HEK293 (cell line): ENCODE measurements at regions not wholly inside any gene's neighbourhood (a gene's known extent, or its start where the extent isn't known, plus 50 kb on each side); places are given as distances from the start of the nearest gene placed in this dataset.

Experiments used
- CTCF ChIA-PET: fragments of 350-600 bp; formaldehyde crosslinking; extraction: SDS; loops from one replicate; lab custom pipeline; 2021; ENCODE audit warnings: antibody characterized with exemption; lab: Yijun Ruan, JAX
- POLR2A ChIA-PET: fragments of 300-600 bp; formaldehyde crosslinking; extraction: SDS; loops from one replicate; lab custom pipeline; 2020; ENCODE audit warnings: antibody characterized with exemption, inconsistent platforms; lab: Yijun Ruan, JAX
- H3K27ac ChIP-seq: fragments of 200-500 bp; sonication (Bioruptor generic); 2 replicates; pipeline ENCODE4 v1.5.1; 2014; ENCODE audit warnings: low read depth, low read length, control low read depth, inconsistent platforms; ENCODE audit errors: extremely low read depth
- H3K36me3 ChIP-seq, 2 experiments: fragments of 200-500 bp in 1 of 2; sonication (Bioruptor generic) in 1 of 2; 1 replicate in 1 of 2; 2 replicates in 1 of 2; pipeline ENCODE4 v1.5.1; 2014 to 2017; ENCODE audit warnings: inconsistent platforms in 2 of 2, low read length in 2 of 2; ENCODE audit not compliant: control insufficient read depth in 2 of 2, insufficient read depth in 1 of 2
- H3K4me1 ChIP-seq: fragments of 200-500 bp; sonication (Bioruptor generic); 2 replicates; pipeline ENCODE4 v1.5.1; 2014; ENCODE audit warnings: mild to moderate bottlenecking, low read length, inconsistent platforms; ENCODE audit not compliant: control insufficient read depth, insufficient read depth
- H3K4me3 ChIP-seq: 2 replicates; pipeline ENCODE4 v1.5.1; 2011; ENCODE audit warnings: low read depth, mild to moderate bottlenecking, control low read depth, low read length, moderate library complexity
- H3K9me3 ChIP-seq: fragments of 200-500 bp; sonication (Bioruptor generic); 2 replicates; pipeline ENCODE4 v1.5.1; 2014; ENCODE audit warnings: low read depth, low read length, inconsistent platforms; ENCODE audit not compliant: control insufficient read depth, insufficient read depth
- BCL11A ChIP-seq: fragments of 450-650 bp; formaldehyde crosslinking; IDR thresholded peaks from 2 replicates; pipeline ENCODE4 v1.5.1; 2016; ENCODE audit warnings: low read depth, missing biosample characterization, missing genetic modification characterization
- PBX3 ChIP-seq: sonication (generic); formaldehyde crosslinking; IDR thresholded peaks from 2 replicates; pipeline ENCODE4 v1.8.1; 2022; ENCODE audit warnings: mild to moderate bottlenecking, moderate library complexity, missing genetic modification reagents
- SP3 ChIP-seq: fragments of 450-650 bp; formaldehyde crosslinking; IDR thresholded peaks from 2 replicates; pipeline ENCODE4 v1.5.1; 2016; ENCODE audit warnings: missing biosample characterization, missing genetic modification characterization
- TSHZ1 ChIP-seq: fragments of 450-650 bp; formaldehyde crosslinking; IDR thresholded peaks from 2 replicates; pipeline ENCODE4 v1.5.1; 2016; ENCODE audit warnings: missing biosample characterization, missing genetic modification characterization, borderline replicate concordance
- YY2 ChIP-seq: fragments of 450-650 bp; formaldehyde crosslinking; IDR thresholded peaks from 2 replicates; pipeline ENCODE4 v1.5.1; 2016; ENCODE audit warnings: missing biosample characterization, missing genetic modification characterization
- ZBTB1 ChIP-seq: fragments of 450-650 bp; formaldehyde crosslinking; IDR thresholded peaks from 2 replicates; pipeline ENCODE4 v1.5.1; 2016; ENCODE audit warnings: missing biosample characterization, missing genetic modification characterization
- ZBTB10 ChIP-seq: fragments of 450-650 bp; formaldehyde crosslinking; IDR thresholded peaks from 2 replicates; pipeline ENCODE4 v1.5.1; 2016; ENCODE audit warnings: missing biosample characterization, missing genetic modification characterization
- ZBTB8A ChIP-seq: fragments of 450-650 bp; formaldehyde crosslinking; IDR thresholded peaks from 2 replicates; pipeline ENCODE4 v1.5.1; 2016; ENCODE audit warnings: missing biosample characterization, missing genetic modification characterization
- ZNF155 ChIP-seq: fragments of 450-650 bp; formaldehyde crosslinking; IDR thresholded peaks from 2 replicates; pipeline ENCODE4 v1.5.1; 2016; ENCODE audit warnings: missing biosample characterization, missing genetic modification characterization
- ZNF266 ChIP-seq: fragments of 450-650 bp; formaldehyde crosslinking; IDR thresholded peaks from 2 replicates; pipeline ENCODE4 v1.5.1; 2016; ENCODE audit warnings: missing biosample characterization, missing genetic modification characterization, low read depth
- ZNF335 ChIP-seq: fragments of 450-650 bp; formaldehyde crosslinking; conservative IDR thresholded peaks from 2 replicates; pipeline ENCODE4 v1.5.1; 2016; ENCODE audit warnings: missing biosample characterization, missing genetic modification characterization
- ZNF362 ChIP-seq: fragments of 450-650 bp; formaldehyde crosslinking; IDR thresholded peaks from 2 replicates; pipeline ENCODE4 v1.5.1; 2016; ENCODE audit warnings: missing biosample characterization, missing genetic modification characterization
- ZNF404 ChIP-seq: fragments of 450-650 bp; formaldehyde crosslinking; IDR thresholded peaks from 2 replicates; pipeline ENCODE4 v1.5.1; 2017; ENCODE audit warnings: missing biosample characterization, missing genetic modification characterization
- ZNF416 ChIP-seq: fragments of 450-650 bp; formaldehyde crosslinking; IDR thresholded peaks from 2 replicates; pipeline ENCODE4 v1.5.1; 2016; ENCODE audit warnings: missing biosample characterization, missing genetic modification characterization
- ZNF426 ChIP-seq: fragments of 450-650 bp; formaldehyde crosslinking; IDR thresholded peaks from 2 replicates; pipeline ENCODE4 v1.5.1; 2017; ENCODE audit warnings: missing biosample characterization, missing genetic modification characterization, mild to moderate bottlenecking, inconsistent platforms, moderate library complexity
- ZNF518A ChIP-seq: fragments of 450-650 bp; formaldehyde crosslinking; conservative IDR thresholded peaks from 2 replicates; pipeline ENCODE4 v1.5.1; 2016; ENCODE audit warnings: low read depth, missing biosample characterization, missing genetic modification characterization
- ZNF555 ChIP-seq: fragments of 450-650 bp; formaldehyde crosslinking; conservative IDR thresholded peaks from 2 replicates; pipeline ENCODE4 v1.5.1; 2017; ENCODE audit warnings: missing biosample characterization, mild to moderate bottlenecking, missing genetic modification characterization, inconsistent platforms

- CTCF ChIA-PET = interaction anchor here (1.0 kb wide), 2 partner anchors 57 to 72 kb away, joined by 3 read pairs; no protein-coding TSS in a partner anchor
- POLR2A ChIA-PET = no interaction called here
- Histone ChIP-seq H3K36me3 (no peaks in the 10 kb centered on the region), H3K27ac (no peak overlapping the region), H3K4me3 (no peak overlapping the region), H3K4me1 (no peaks in the 10 kb centered on the region), H3K9me3 (peaks cover 3% of the 10 kb centered on the region; the same call in 1 of the 2 replicates)
- TF ChIP-seq ZNF555 (tag by site-specific recombination) (no peak), ZNF404 (tag by site-specific recombination) (no peak), ZBTB1 (tag by site-specific recombination) (no peak), TSHZ1 (no peak), PBX3 (CRISPR knock-in tag) (no peak), ZNF362 (tag by site-specific recombination) (no peak), SP3 (no peak), YY2 (tag by site-specific recombination) (no peak), ZNF416 (tag by site-specific recombination) (no peak), ZNF155 (tag by site-specific recombination) (no peak)
Measured at GRCh38 chr19:30856376-30856775, 484.2 kb downstream of the ZNF536 start.

GRCh38 chr19:30855442-30855841, 483.3 kb downstream of the ZNF536 start:
- CTCF ChIA-PET = interaction anchor here (0.6 to 1.0 kb wide), 3 partner anchors 18 to 1707 kb away, joined by 3 to 4 read pairs (median 3); no protein-coding TSS in a partner anchor
- no peak for TF ChIP-seq ZNF266 (tag by site-specific recombination)
- no peak for TF ChIP-seq ZNF518A (tag by site-specific recombination)
- no peak for TF ChIP-seq BCL11A (tag by site-specific recombination)
- TF ChIP-seq ZNF335 (tag by site-specific recombination) = no peak
- TF ChIP-seq ZBTB10 (tag by site-specific recombination) = no peak
- TF ChIP-seq ZBTB8A = no peak
- no peak for TF ChIP-seq ZNF426 (tag by site-specific recombination)
- TF ChIP-seq ZNF555 (tag by site-specific recombination) = no peak

More at GRCh38 chr19:30855442-30855841, 483.3 kb downstream of the ZNF536 start:
- Histone ChIP-seq H3K4me1 (no peaks in the 10 kb centered on the region), H3K4me3 (no peak overlapping the region), H3K36me3 (no peaks in the 10 kb centered on the region), H3K27ac (no peak overlapping the region), H3K9me3 (peaks cover 3% of the 10 kb centered on the region; the same call in 1 of the 2 replicates)
- POLR2A ChIA-PET = no interaction called here
